ENCODE measurements at regions not wholly inside any gene's neighbourhood (a gene's known extent, or its start where the extent isn't known, plus 50 kb on each side); places are given as distances from the start of the nearest gene placed in this dataset.

- H3K4me3 Mint-ChIP-seq, result no peak overlapping the region
- TF ChIP-seq, protein P1, sequence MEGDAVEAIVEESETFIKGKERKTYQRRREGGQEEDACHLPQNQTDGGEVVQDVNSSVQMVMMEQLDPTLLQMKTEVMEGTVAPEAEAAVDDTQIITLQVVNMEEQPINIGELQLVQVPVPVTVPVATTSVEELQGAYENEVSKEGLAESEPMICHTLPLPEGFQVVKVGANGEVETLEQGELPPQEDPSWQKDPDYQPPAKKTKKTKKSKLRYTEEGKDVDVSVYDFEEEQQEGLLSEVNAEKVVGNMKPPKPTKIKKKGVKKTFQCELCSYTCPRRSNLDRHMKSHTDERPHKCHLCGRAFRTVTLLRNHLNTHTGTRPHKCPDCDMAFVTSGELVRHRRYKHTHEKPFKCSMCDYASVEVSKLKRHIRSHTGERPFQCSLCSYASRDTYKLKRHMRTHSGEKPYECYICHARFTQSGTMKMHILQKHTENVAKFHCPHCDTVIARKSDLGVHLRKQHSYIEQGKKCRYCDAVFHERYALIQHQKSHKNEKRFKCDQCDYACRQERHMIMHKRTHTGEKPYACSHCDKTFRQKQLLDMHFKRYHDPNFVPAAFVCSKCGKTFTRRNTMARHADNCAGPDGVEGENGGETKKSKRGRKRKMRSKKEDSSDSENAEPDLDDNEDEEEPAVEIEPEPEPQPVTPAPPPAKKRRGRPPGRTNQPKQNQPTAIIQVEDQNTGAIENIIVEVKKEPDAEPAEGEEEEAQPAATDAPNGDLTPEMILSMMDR (conservative IDR thresholded peaks at IDR 0.05), result no peak
These were observed 726.5 kb downstream of the SLC4A3 start for GRCh38 chr2:220353897-220354296.

GRCh38 chr2:220356076-220356475 is 728.6 kb downstream of the SLC4A3 start:
- H3K9me3 Mint-ChIP-seq, result no peaks in the 10 kb centered on the region
- H3K4me3 Mint-ChIP-seq, result no peak overlapping the region
- DNase-seq (ENCODE audit: low read depth, low spot score), result no peak
- H3K36me3 Mint-ChIP-seq (ENCODE audit: low read depth), result no peaks in the 10 kb centered on the region
- TF ChIP-seq, protein P1 (conservative IDR thresholded peaks at IDR 0.05), result no peak
- H3K4me1 Mint-ChIP-seq, result no peaks in the 10 kb centered on the region
- peaks cover 2% of the 10 kb centered on the region for H3K27me3 Mint-ChIP-seq (ENCODE audit: low read depth)
- no peak overlapping the region for H3K27ac Mint-ChIP-seq (ENCODE audit: unreplicated experiment)

More at GRCh38 chr2:220353897-220354296, 726.5 kb downstream of the SLC4A3 start:
- Mint-ChIP-seq H3K9me3 (peaks cover under 1% of the 10 kb centered on the region), H3K27ac (ENCODE audit: unreplicated experiment) (no peak overlapping the region), H3K4me1 (no peaks in the 10 kb centered on the region), H3K36me3 (ENCODE audit: low read depth) (no peaks in the 10 kb centered on the region), H3K27me3 (ENCODE audit: low read depth) (peaks cover 2% of the 10 kb centered on the region)
- DNase-seq (ENCODE audit: low read depth, low spot score), result no peak

- H3K27me3 Mint-ChIP-seq (ENCODE audit: low read depth), result no peaks in the 10 kb centered on the region
- peaks cover 7% of the 10 kb centered on the region for H3K9me3 Mint-ChIP-seq
- TF ChIP-seq, protein P1 (conservative IDR thresholded peaks at IDR 0.05), result no peak
- H3K4me3 Mint-ChIP-seq, result no peak overlapping the region
- peaks cover 5% of the 10 kb centered on the region for H3K36me3 Mint-ChIP-seq (ENCODE audit: low read depth)
- no peaks in the 10 kb centered on the region for H3K4me1 Mint-ChIP-seq
- DNase-seq (ENCODE audit: low read depth, low spot score), result no peak
- no peak overlapping the region for H3K27ac Mint-ChIP-seq (ENCODE audit: unreplicated experiment)
These were observed 737.6 kb downstream of the SLC4A3 start for GRCh38 chr2:220365023-220365422.

DNA sequence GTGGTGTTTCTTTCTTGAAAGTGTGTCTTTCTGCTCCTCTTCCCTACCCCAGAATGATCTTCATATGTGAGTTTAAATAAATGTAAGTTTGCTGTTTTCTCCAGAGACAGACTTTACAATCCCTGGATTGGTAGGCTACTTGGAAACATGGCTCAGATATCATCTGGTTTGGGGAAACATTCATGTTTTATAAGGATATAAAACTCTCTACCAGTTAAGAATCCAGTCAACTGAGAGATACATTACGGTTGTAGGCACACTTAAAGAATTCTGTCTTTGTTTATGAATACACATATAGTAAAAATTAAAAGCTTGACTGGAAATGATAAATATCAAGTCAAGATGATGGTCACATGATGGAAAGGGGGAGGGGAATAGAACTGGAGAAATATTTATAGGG is 739.3 kb downstream of the SLC4A3 start:
- TF ChIP-seq, protein P1 (conservative IDR thresholded peaks at IDR 0.05), result no peak
- no peaks in the 10 kb centered on the region for H3K27me3 Mint-ChIP-seq (ENCODE audit: low read depth)
- no peak overlapping the region for H3K27ac Mint-ChIP-seq (ENCODE audit: unreplicated experiment)
- H3K9me3 Mint-ChIP-seq, result peaks cover 7% of the 10 kb centered on the region
- peaks cover 5% of the 10 kb centered on the region for H3K36me3 Mint-ChIP-seq (ENCODE audit: low read depth)
- no peak for DNase-seq (ENCODE audit: low read depth, low spot score)
- H3K4me3 Mint-ChIP-seq, result no peak overlapping the region
- H3K4me1 Mint-ChIP-seq, result no peaks in the 10 kb centered on the region

DNA sequence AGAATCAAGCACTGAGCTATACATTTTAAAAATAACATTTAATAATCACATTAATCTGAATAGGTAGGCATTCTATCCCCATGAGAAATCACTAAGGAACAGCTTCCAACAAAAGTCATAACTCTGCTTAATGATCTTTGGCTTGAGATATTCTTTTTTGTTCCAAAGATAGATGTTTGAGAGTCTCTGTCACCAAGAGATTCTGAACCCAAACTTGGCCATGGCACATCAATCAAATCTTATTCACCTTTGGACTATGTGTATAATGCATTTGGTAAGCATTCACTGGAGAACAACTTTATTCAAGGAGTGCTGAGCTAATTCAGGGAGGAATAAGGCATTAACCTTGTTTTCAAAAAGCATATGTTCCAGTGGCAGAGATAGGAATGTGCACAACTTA is 743.3 kb downstream of the SLC4A3 start:
- Mint-ChIP-seq H3K4me3 (no peak overlapping the region), H3K36me3 (ENCODE audit: low read depth) (peaks cover 5% of the 10 kb centered on the region), H3K27me3 (ENCODE audit: low read depth) (no peaks in the 10 kb centered on the region), H3K9me3 (peaks cover 7% of the 10 kb centered on the region), H3K4me1 (peaks cover 6% of the 10 kb centered on the region), H3K27ac (ENCODE audit: unreplicated experiment) (no peak overlapping the region)
- DNase-seq (ENCODE audit: low read depth, low spot score), result no peak
- TF ChIP-seq, protein P1 (conservative IDR thresholded peaks at IDR 0.05), result no peak

GRCh38 chr2:220371211-220371610 is 743.8 kb downstream of the SLC4A3 start:
- TF ChIP-seq, protein P1 (conservative IDR thresholded peaks at IDR 0.05), result no peak
- H3K36me3 Mint-ChIP-seq (ENCODE audit: low read depth), result peaks cover 5% of the 10 kb centered on the region
- H3K4me3 Mint-ChIP-seq, result no peak overlapping the region
- DNase-seq (ENCODE audit: low read depth, low spot score), result no peak
- H3K27ac Mint-ChIP-seq (ENCODE audit: unreplicated experiment), result no peak overlapping the region
- peaks cover 7% of the 10 kb centered on the region for H3K9me3 Mint-ChIP-seq
- peaks cover 6% of the 10 kb centered on the region for H3K4me1 Mint-ChIP-seq
- no peaks in the 10 kb centered on the region for H3K27me3 Mint-ChIP-seq (ENCODE audit: low read depth)
